H9 (cell line): ENCODE measurements at regions not wholly inside any gene's neighbourhood (a gene's known extent, or its start where the extent isn't known, plus 50 kb on each side); places are given as distances from the start of the nearest gene placed in this dataset.

Experiments used
- DNase-seq: peaks from one replicate; pipeline ENCODE4 v3.0.0-alpha.2; 2017
- H2AFZ ChIP-seq: one replicate; pipeline ENCODE4 v1.6.1; 2013; ENCODE audit warnings: mild to moderate bottlenecking, low read length, control low read depth, moderate library complexity
- H2AK5ac ChIP-seq: 2 replicates; pipeline ENCODE4 v1.6.1; 2013; ENCODE audit warnings: low read length, control low read depth, mixed read lengths; ENCODE audit not compliant: insufficient read length
- H2BK120ac ChIP-seq: one replicate; pipeline ENCODE4 v1.6.1; 2013; ENCODE audit warnings: low read depth, mild to moderate bottlenecking, low read length, control low read depth, inconsistent platforms; ENCODE audit not compliant: poor library complexity, severe bottlenecking
- H2BK12ac ChIP-seq: 2 replicates; pipeline ENCODE4 v1.6.1; 2013; ENCODE audit warnings: low read length, control low read depth, mixed read lengths, low read depth; ENCODE audit not compliant: insufficient read length
- H2BK15ac ChIP-seq: 2 replicates; pipeline ENCODE4 v1.6.1; 2013; ENCODE audit warnings: low read depth, low read length, control low read depth
- H2BK20ac ChIP-seq: one replicate; pipeline ENCODE4 v1.6.1; 2013; ENCODE audit warnings: low read depth, mild to moderate bottlenecking, low read length, control low read depth, inconsistent platforms; ENCODE audit not compliant: poor library complexity, severe bottlenecking
- H2BK5ac ChIP-seq: 2 replicates; pipeline ENCODE4 v1.6.1; 2013; ENCODE audit warnings: low read length, control low read depth, mixed read lengths; ENCODE audit not compliant: insufficient read length
- H3K14ac ChIP-seq: 2 replicates; pipeline ENCODE4 v1.6.1; 2013; ENCODE audit warnings: low read length, control low read depth; ENCODE audit not compliant: insufficient read depth
- H3K18ac ChIP-seq: 2 replicates; pipeline ENCODE4 v1.6.1; 2013; ENCODE audit warnings: low read depth, mild to moderate bottlenecking, mixed read lengths, low read length, control low read depth; ENCODE audit not compliant: insufficient read length
- H3K23ac ChIP-seq: 2 replicates; pipeline ENCODE4 v1.6.1; 2013; ENCODE audit warnings: low read length, control low read depth, mixed read lengths, low read depth; ENCODE audit not compliant: insufficient read length
- H3K23me2 ChIP-seq: 2 replicates; pipeline ENCODE4 v1.6.1; 2013; ENCODE audit warnings: low read depth, mild to moderate bottlenecking, mixed read lengths, low read length, control low read depth; ENCODE audit not compliant: insufficient read length, poor library complexity, severe bottlenecking
- H3K27ac ChIP-seq: 2 replicates; pipeline ENCODE4 v1.5.1; 2013; ENCODE audit warnings: low read length, control low read depth, mixed read lengths, low read depth; ENCODE audit not compliant: insufficient read length
- H3K27me3 ChIP-seq: 2 replicates; pipeline ENCODE4 v1.6.1; 2013; ENCODE audit warnings: low read length, control low read depth, inconsistent platforms; ENCODE audit not compliant: insufficient read depth
- H3K4ac ChIP-seq: 2 replicates; pipeline ENCODE4 v1.6.1; 2013; ENCODE audit warnings: low read depth, mild to moderate bottlenecking, control low read depth, inconsistent platforms, low read length, moderate library complexity
- H3K4me1 ChIP-seq: 2 replicates; pipeline ENCODE4 v1.6.1; 2013; ENCODE audit warnings: low read length, control low read depth, inconsistent platforms; ENCODE audit not compliant: insufficient read depth
- H3K4me2 ChIP-seq: 2 replicates; pipeline ENCODE4 v1.6.1; 2013; ENCODE audit warnings: low read length, control low read depth, mixed read lengths; ENCODE audit not compliant: insufficient read length, insufficient read depth
- H3K56ac ChIP-seq: 2 replicates; pipeline ENCODE4 v1.6.1; 2013; ENCODE audit warnings: low read depth, mild to moderate bottlenecking, mixed read lengths, low read length, control low read depth; ENCODE audit not compliant: insufficient read length
- H3K79me1 ChIP-seq: 2 replicates; pipeline ENCODE4 v1.6.1; 2013; ENCODE audit warnings: low read depth, mild to moderate bottlenecking, moderate library complexity, low read length, control low read depth, inconsistent platforms; ENCODE audit not compliant: insufficient read depth, poor library complexity, severe bottlenecking
- H3K79me2 ChIP-seq: 2 replicates; pipeline ENCODE4 v1.6.1; 2013; ENCODE audit warnings: low read length, control low read depth, inconsistent platforms; ENCODE audit not compliant: insufficient read depth
- H3K9ac ChIP-seq: 2 replicates; pipeline ENCODE4 v1.6.1; 2013; ENCODE audit warnings: low read length, control low read depth, mixed read lengths; ENCODE audit not compliant: insufficient read length; ENCODE audit errors: extremely low read depth
- H3K9me3 ChIP-seq: one replicate; pipeline ENCODE4 v1.6.1; 2013; ENCODE audit warnings: low read depth, low read length, inconsistent platforms; ENCODE audit not compliant: control insufficient read depth
- H3T11ph ChIP-seq: one replicate; pipeline ENCODE4 v1.6.1; 2013; ENCODE audit warnings: mild to moderate bottlenecking, low read length, control low read depth, inconsistent platforms
- H4K20me1 ChIP-seq: one replicate; pipeline ENCODE4 v1.6.1; 2013; ENCODE audit not compliant: control insufficient read depth, insufficient read length, insufficient read depth
- H4K5ac ChIP-seq: 2 replicates; pipeline ENCODE4 v1.6.1; 2013; ENCODE audit warnings: low read depth, mild to moderate bottlenecking, mixed read lengths, low read length, control low read depth; ENCODE audit not compliant: insufficient read length
- H4K8ac ChIP-seq: replicated peaks from 2 replicates; pipeline ENCODE4 v1.6.1; 2013; ENCODE audit warnings: low read length, control low read depth, mixed read lengths, low read depth; ENCODE audit not compliant: insufficient read length
- H4K91ac ChIP-seq: 2 replicates; pipeline ENCODE4 v1.6.1; 2013; ENCODE audit warnings: low read depth, mild to moderate bottlenecking, moderate library complexity, mixed read lengths, low read length, control low read depth; ENCODE audit not compliant: insufficient read length
- H3K27ac Mint-ChIP-seq, 3 experiments: 2 replicates in 2 of 3; 3 replicates in 1 of 3; pipeline ENCODE4 v1.8.0; 2020 to 2021; ENCODE audit warnings: mixed read lengths in 3 of 3, mild to moderate bottlenecking in 1 of 3, moderate library complexity in 1 of 3
- H3K27me3 Mint-ChIP-seq: 2 replicates; pipeline ENCODE4 v1.8.0; 2021; ENCODE audit warnings: low read depth, mild to moderate bottlenecking, moderate library complexity, mixed read lengths
- H3K36me3 Mint-ChIP-seq, 3 experiments: 2 replicates in 2 of 3; 3 replicates in 1 of 3; pipeline ENCODE4 v1.8.0; 2020 to 2021; ENCODE audit warnings: low read depth in 3 of 3, mixed read lengths in 3 of 3; ENCODE audit not compliant: insufficient read depth in 1 of 3
- H3K4me1 Mint-ChIP-seq, 2 experiments: 2 replicates each; pipeline ENCODE4 v1.8.0; 2020; ENCODE audit warnings: mixed read lengths in 2 of 2
- H3K4me3 Mint-ChIP-seq, 2 experiments: 2 replicates in 1 of 2; 3 replicates in 1 of 2; pipeline ENCODE4 v1.8.0; 2020 to 2021; ENCODE audit warnings: mild to moderate bottlenecking in 2 of 2, mixed read lengths in 2 of 2, moderate library complexity in 1 of 2
- H3K9me3 Mint-ChIP-seq, 2 experiments: 2 replicates in 1 of 2; 3 replicates in 1 of 2; pipeline ENCODE4 v1.8.0; 2020; ENCODE audit warnings: mild to moderate bottlenecking in 2 of 2, mixed read lengths in 2 of 2, moderate library complexity in 1 of 2
- CTCF ChIP-seq: fragments of 200-600 bp; sonication (generic); conservative IDR thresholded peaks from 3 replicates; pipeline ENCODE4 v1.8.0; 2021; ENCODE audit warnings: antibody characterized with exemption, mild to moderate bottlenecking
- WGBS: extraction: QIAGEN DNeasy Blood & Tissue Kit; methylation state at CpG from one replicate; pipeline ENCODE4 v1.1.7; 2013; ENCODE audit warnings: missing lambda C conversion rate, low lambda C conversion rate, mixed read lengths; ENCODE audit not compliant: insufficient read length; ENCODE audit errors: extremely low coverage; 5-methylcytosine and 5-hydroxymethylcytosine counted together

GRCh38 chr5:119792161-119792799, 162.9 kb downstream of the FAM170A start:
- no peaks in the 10 kb centered on the region; a peak in 1 of 5 replicates for H3K9me3 Mint-ChIP-seq
- H2BK20ac ChIP-seq = no peak overlapping the region
- no peak overlapping the region for H4K8ac ChIP-seq

More at GRCh38 chr5:119792161-119792799, 162.9 kb downstream of the FAM170A start:
- Histone ChIP-seq H3K4ac (no peak overlapping the region), H2BK120ac (no peak overlapping the region), H3K23ac (no peak overlapping the region), H3K4me1 (no peaks in the 10 kb centered on the region; the same call in 1 of the 2 replicates), H3T11ph (no peak overlapping the region), H3K27me3 (no peaks in the 10 kb centered on the region), H3K14ac (no peak overlapping the region), H4K20me1 (no peaks in the 10 kb centered on the region), H4K91ac (no peak overlapping the region), H4K5ac (no peak overlapping the region), H3K9ac (no peak overlapping the region), H3K4me2 (no peak overlapping the region), H2AFZ (no peak overlapping the region), H3K79me1 (no peaks in the 10 kb centered on the region), H3K27ac (no peak overlapping the region), H2BK15ac (no peak overlapping the region), H3K79me2 (no peaks in the 10 kb centered on the region), H3K18ac (no peak overlapping the region), H3K23me2 (no peaks in the 10 kb centered on the region), H2AK5ac (no peak overlapping the region), H2BK5ac (no peak overlapping the region), H3K56ac (no peak overlapping the region), H2BK12ac (no peak overlapping the region), H3K9me3 (no peaks in the 10 kb centered on the region)
- H3K4me1 Mint-ChIP-seq = peaks cover 0 to 4% of the 10 kb centered on the region in 2 experiments; a peak in 2 of 4 replicates
- no peak for DNase-seq
- no peak overlapping the region for H3K27ac Mint-ChIP-seq
- WGBS = 100% methylated on average over 1 of the region's 5 CpGs
- no peaks in the 10 kb centered on the region for H3K27me3 Mint-ChIP-seq
- no peaks in the 10 kb centered on the region for H3K36me3 Mint-ChIP-seq
- H3K4me3 Mint-ChIP-seq = no peak overlapping the region
- no peak for TF ChIP-seq CTCF
